Left ventricle myocardium inferior (tissue), 1 donor: ENCODE measurements at regions not wholly inside any gene's neighbourhood (a gene's known extent, or its start where the extent isn't known, plus 50 kb on each side); places are given as distances from the start of the nearest gene placed in this dataset.
"Not testable (repeated sequence)": the region's sequence is repeated elsewhere in the genome, so short reads cannot be mapped to it uniquely, and the experiment has no call there.

Source experiments
- DNase-seq: peaks from one replicate; pipeline ENCODE4 v3.0.0-alpha.2; 2020
- H3K27ac ChIP-seq: fragments of 200-600 bp; replicated peaks from 2 replicates; pipeline ENCODE4 v1.8.0; 2021
- H3K27me3 ChIP-seq: fragments of 200-600 bp; 2 replicates; pipeline ENCODE4 v1.8.0; 2021; ENCODE audit warnings: low read depth
- H3K36me3 ChIP-seq: fragments of 200-600 bp; 2 replicates; pipeline ENCODE4 v1.8.0; 2021
- H3K4me1 ChIP-seq: fragments of 200-600 bp; 2 replicates; pipeline ENCODE4 v1.8.0; 2021
- H3K4me3 ChIP-seq: fragments of 200-600 bp; 2 replicates; pipeline ENCODE4 v1.8.0; 2021; ENCODE audit warnings: mild to moderate bottlenecking, moderate library complexity
- H3K9me3 ChIP-seq: fragments of 200-600 bp; replicated peaks from 2 replicates; pipeline ENCODE4 v1.8.0; 2021
- CTCF ChIP-seq: fragments of 200-600 bp; IDR thresholded peaks from 2 replicates; pipeline ENCODE4 v1.8.0; 2021; ENCODE audit warnings: antibody characterized with exemption, mild to moderate bottlenecking, borderline replicate concordance
- intact Hi-C: fragments of 100-400 bp; cut with micrococcal nuclease; formaldehyde crosslinking; loops from one replicate; pipeline ENCODE4 v1.11.0; 2022
- donor health status: DM: no; HTN: yes; CAD: no; lungs with severe emphysema.

- peak; percentile 15 for DNase-seq
- TF ChIP-seq CTCF: no peak
- Histone ChIP-seq H3K4me3 (peak overlapping the region; percentile 51), H3K36me3 (no peaks in the 10 kb centered on the region), H3K27me3 (peaks cover 48% of the 10 kb centered on the region), H3K27ac (no peak overlapping the region), H3K4me1 (peaks cover 8% of the 10 kb centered on the region), H3K9me3 (no peaks in the 10 kb centered on the region)
- intact Hi-C loops: no loop called here
Observed at GRCh38 chr13:20301403-20302071, 69.4 kb upstream of the GJB6 start.

GRCh38 chr13:20301015-20301402 is 68.9 kb upstream of the GJB6 start:
- Histone ChIP-seq H3K4me3 (peak overlapping the region; percentile 51), H3K27me3 (peaks cover 48% of the 10 kb centered on the region), H3K36me3 (no peaks in the 10 kb centered on the region), H3K27ac (no peak overlapping the region), H3K9me3 (no peaks in the 10 kb centered on the region), H3K4me1 (peaks cover 8% of the 10 kb centered on the region)
- intact Hi-C loops: no loop called here
- no peak for DNase-seq
- TF ChIP-seq CTCF: no peak

- TF ChIP-seq CTCF: no peak
- peaks cover 35% of the 10 kb centered on the region for H3K27me3 ChIP-seq
- intact Hi-C loops: no loop called here
Observed at GRCh38 chr13:20297181-20297580, 65.1 kb upstream of the GJB6 start.

GRCh38 chr13:20295956-20296355 is 63.8 kb upstream of the GJB6 start:
- intact Hi-C loops: no loop called here
- no peak overlapping the region for H3K4me3 ChIP-seq
- H3K9me3 ChIP-seq: no peaks in the 10 kb centered on the region
- H3K27ac ChIP-seq: no peak overlapping the region
- H3K4me1 ChIP-seq: no peaks in the 10 kb centered on the region
- TF ChIP-seq CTCF: no peak
- DNase-seq: no peak
- no peaks in the 10 kb centered on the region for H3K36me3 ChIP-seq
- H3K27me3 ChIP-seq: peaks cover 23% of the 10 kb centered on the region

More at GRCh38 chr13:20297181-20297580, 65.1 kb upstream of the GJB6 start:
- no peak overlapping the region for H3K27ac ChIP-seq
- H3K9me3 ChIP-seq: no peaks in the 10 kb centered on the region
- H3K36me3 ChIP-seq: no peaks in the 10 kb centered on the region
- DNase-seq: no peak
- H3K4me3 ChIP-seq: no peak overlapping the region
- H3K4me1 ChIP-seq: peaks cover 8% of the 10 kb centered on the region

GRCh38 chr13:20294497-20294896 is 62.4 kb upstream of the GJB6 start:
- Histone ChIP-seq H3K36me3 (no peaks in the 10 kb centered on the region), H3K27me3 (peaks cover 10% of the 10 kb centered on the region), H3K9me3 (no peaks in the 10 kb centered on the region), H3K4me3 (no peak overlapping the region), H3K4me1 (no peaks in the 10 kb centered on the region), H3K27ac (no peak overlapping the region)
- TF ChIP-seq CTCF: no peak
- DNase-seq: no peak
- intact Hi-C loops: no loop called here

- H3K27me3 ChIP-seq, intact Hi-C loops, DNase-seq, H3K27ac ChIP-seq, H3K36me3 ChIP-seq, H3K4me3 ChIP-seq, H3K9me3 ChIP-seq, H3K4me1 ChIP-seq: not testable (repeated sequence)
Observed at GRCh38 chr13:20292301-20292700, 60.2 kb upstream of the GJB6 start.
